GM12892 (cell line): ENCODE measurements at regions not wholly inside any gene's neighbourhood (a gene's known extent, or its start where the extent isn't known, plus 50 kb on each side); places are given as distances from the start of the nearest gene placed in this dataset.

ENCODE experiments used
- DNase-seq: peaks from one replicate; pipeline ENCODE4 v3.0.0; 2011; ENCODE audit not compliant: insufficient read length
- FAIRE-seq: peaks from 2 replicates; lab custom pipeline; 2011; peaks lifted over from hg19 to GRCh38; lab: Jason Lieb, UNC
- POLR2A ChIP-seq: IDR thresholded peaks from 2 replicates; pipeline ENCODE4 v1.6.1; 2011; ENCODE audit warnings: low read depth, low read length, control low read depth
- POLR2AphosphoS5 ChIP-seq: IDR thresholded peaks from 2 replicates; pipeline ENCODE4 v1.6.1; 2011; ENCODE audit warnings: low read depth, low read length, control low read depth
- TAF1 ChIP-seq: IDR thresholded peaks from 2 replicates; pipeline ENCODE4 v1.6.1; 2011; ENCODE audit warnings: low read depth, mild to moderate bottlenecking, control low read depth, low read length, borderline replicate concordance

DNA sequence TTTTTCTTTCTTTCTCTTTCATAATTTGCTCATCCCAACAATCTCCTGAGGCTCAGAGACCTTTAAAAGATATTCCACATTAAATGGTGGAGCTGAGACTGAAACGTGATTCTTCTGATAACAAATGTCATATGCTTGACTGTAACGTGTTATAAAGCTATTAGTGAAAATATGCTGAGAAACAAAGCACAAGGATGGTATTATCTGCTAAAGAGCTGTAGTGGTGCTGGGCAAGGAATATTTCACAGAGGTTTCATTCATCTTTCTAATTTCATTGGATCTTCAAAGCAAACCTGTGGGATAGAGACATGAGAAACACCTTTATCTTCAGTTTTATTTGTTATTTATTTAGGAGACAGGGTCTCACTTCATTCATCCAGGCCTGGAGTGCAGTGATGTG is 98.1 kb upstream of the WLS start:
- FAIRE-seq = no peak
- DNase-seq = no peak
- TF ChIP-seq POLR2A = no peak
- TF ChIP-seq TAF1 = no peak

DNA sequence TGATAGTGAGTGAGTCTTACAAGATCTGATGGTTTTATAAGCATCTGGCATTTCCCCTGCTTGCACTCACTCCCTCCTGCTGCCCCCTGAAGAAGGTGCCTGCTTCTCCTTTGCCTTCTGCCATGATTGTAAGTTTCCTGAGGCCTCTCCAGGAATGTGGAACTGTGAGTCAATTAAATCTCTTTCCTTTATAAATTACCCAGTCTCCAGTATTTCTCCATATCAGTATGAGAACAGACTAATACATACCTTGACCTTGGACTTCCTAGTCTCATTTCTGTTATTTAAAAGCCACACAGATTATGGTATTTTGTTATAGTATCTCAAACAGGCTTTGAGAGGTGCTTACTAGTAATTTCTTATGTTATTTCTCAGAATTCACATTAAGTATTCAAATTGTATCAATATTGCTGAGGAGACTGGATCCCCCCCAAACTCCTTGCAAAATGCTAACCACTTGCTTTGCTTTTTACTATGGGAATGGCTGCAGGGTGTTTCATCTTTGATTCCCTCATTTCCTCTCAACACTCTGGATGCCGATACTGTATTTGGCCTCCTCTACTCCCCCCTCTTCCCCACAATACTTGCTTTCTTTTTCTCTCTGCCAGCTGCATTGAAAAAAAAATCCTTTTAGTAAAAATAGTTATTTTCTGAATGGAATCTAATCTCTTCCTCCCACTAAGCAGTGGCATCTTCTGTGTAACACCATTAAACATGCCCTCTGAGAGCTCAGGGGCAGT is 96.9 kb upstream of the WLS start:
- TF ChIP-seq POLR2A (no peak), TAF1 (no peak), POLR2AphosphoS5 (no peak)

DNA sequence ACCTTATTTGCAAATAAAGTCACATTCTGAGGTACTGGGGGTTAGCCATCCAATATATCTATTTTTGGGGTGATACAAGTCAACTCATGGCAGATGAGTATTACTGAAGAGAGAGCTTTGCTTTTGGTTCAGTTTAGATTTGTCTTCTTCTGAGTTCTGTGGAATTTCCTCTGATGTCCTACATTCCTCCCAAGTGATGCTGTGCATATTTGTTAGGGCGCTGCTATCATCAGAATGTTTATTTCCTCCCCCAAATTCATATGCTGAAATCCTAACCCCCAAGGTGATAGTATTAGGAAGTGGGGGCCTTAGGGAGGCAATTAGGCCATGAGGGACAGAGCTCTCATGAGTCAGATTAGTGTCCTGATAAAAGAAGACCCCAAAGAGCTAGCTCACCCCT is 96.2 kb upstream of the WLS start:
- FAIRE-seq (no peak), DNase-seq (no peak)
- TF ChIP-seq TAF1 (no peak), POLR2A (no peak), POLR2AphosphoS5 (no peak)

More for the DNA sequence above, 96.9 kb upstream of the WLS start:
- FAIRE-seq = no peak
- no peak for DNase-seq

DNA sequence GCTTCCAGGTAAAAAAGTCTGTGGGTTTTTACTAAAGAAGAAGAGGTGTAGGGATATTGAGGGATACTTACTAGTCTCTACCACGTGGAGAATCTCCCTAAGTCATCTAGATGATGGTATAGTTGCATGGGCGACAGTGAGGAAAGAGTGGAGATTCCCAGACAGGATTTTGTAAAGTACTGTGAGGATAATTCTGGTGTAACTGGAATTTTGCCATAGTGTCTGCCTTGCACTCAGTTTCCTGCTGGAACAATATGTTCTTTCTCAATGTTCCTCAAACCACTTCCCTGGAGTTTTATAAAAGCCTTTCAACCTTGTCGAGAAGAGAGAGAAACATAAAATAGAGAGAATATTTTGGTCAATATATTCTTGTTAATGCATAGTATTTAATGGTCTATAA is 95.1 kb upstream of the WLS start:
- no peak for TF ChIP-seq TAF1
- no peak for TF ChIP-seq POLR2A
- TF ChIP-seq POLR2AphosphoS5 = no peak
- DNase-seq (no peak), FAIRE-seq (no peak)

DNA sequence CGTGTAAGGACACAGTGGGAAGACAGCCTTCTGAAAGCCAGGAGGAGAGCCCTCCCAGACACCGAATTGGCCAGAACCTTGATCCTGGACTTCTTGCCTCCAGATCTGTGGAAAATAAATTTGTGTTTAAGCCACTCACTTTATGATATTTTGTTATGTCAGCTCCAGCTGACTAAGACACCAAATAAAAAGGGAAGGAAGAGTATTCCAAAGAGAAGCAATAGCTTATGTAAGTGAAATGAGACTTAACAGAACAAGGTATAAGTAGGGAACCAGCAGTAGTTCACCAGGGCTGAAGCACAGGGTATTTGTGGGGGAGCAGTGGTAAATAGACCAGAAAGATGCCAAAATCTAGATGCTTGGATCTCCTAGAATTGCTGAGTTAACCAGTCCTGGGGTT is 94.2 kb upstream of the WLS start:
- DNase-seq = no peak
- TF ChIP-seq TAF1 = no peak
- TF ChIP-seq POLR2A = no peak
- TF ChIP-seq POLR2AphosphoS5 = no peak
- FAIRE-seq = no peak

DNA sequence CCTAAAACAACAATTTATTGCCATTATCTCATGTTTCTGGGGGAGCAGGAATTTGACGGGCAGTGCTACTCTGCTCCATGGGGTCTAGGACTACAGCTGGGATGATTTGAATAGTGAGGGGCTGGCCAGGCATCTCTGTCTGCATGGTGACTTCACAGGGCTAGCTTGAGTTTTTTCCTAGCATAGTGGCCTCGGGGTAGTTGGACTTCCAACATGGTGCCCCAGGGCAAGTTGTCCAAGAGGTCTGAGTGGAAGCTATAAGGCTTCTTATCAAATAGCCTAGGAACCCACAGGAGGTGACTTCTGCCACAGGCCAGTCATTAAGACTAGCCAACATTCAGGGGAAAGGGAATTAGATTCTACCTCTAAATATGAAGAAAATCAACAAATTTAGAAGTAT is 92.0 kb upstream of the WLS start:
- TF ChIP-seq POLR2A = no peak
- TF ChIP-seq POLR2AphosphoS5 = no peak
- no peak for TF ChIP-seq TAF1
- DNase-seq = no peak
- no peak for FAIRE-seq

DNA sequence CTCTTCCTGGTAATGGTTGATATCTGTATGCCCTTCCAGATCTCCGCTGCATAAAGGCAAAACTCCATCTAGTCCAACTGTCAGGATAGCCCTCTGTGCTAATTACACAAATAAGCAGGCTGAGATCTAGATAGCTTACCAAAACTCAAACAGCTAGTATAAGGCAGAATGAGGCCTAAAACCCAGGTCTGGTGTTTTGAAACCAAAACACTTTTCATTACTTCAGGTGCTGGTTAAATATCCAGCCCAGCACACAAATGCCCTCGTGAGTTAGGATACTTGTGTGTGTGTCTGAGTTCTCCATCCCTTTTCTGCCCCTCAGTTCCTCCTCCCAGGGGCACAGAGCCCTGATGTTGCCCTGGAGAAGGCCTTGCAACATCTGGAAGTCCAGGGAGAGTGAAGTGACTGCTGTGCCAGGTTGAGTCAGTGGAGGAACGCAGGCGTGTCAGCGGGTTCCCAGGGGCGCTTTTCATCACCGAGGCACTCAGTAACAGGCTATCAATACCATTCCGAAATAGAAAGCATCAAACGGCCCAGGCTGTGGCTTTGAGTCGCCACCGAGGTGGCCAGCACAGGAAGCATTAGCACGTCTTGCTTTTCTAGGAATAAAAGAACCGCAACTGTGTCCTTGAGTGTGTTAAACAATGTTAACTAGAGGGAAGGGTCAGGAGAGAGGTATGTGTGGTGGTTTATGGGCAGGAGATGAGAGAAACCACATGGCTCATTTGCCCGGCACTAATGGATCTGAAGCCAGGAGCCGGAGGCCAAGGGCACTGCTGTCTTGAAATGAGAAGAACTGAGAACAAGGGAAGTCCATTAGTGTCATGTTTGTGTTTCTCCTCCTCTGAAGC is 90.7 kb upstream of the WLS start:
- TF ChIP-seq TAF1 (no peak), POLR2AphosphoS5 (no peak), POLR2A (no peak)
- no peak for FAIRE-seq
- DNase-seq = no peak

DNA sequence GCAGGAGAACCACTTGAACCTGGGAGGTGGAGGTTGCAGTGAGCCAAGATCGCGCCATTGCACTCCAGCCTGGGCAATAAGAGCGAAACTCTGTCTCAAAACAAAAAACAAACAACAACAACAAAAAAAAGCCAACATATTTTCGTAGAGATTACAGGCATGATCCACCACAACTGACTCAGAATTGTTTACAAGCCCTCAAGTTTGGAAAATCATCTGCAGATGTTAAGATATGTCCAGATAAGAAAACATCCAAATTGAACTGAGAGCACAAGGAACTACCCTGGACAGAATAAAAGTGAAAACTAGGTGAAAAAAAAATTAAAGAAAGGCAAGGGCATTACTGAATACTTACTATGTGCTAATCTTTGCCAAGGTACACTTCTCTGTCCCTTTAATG is 89.8 kb upstream of the WLS start:
- DNase-seq = no peak
- no peak for FAIRE-seq

DNA sequence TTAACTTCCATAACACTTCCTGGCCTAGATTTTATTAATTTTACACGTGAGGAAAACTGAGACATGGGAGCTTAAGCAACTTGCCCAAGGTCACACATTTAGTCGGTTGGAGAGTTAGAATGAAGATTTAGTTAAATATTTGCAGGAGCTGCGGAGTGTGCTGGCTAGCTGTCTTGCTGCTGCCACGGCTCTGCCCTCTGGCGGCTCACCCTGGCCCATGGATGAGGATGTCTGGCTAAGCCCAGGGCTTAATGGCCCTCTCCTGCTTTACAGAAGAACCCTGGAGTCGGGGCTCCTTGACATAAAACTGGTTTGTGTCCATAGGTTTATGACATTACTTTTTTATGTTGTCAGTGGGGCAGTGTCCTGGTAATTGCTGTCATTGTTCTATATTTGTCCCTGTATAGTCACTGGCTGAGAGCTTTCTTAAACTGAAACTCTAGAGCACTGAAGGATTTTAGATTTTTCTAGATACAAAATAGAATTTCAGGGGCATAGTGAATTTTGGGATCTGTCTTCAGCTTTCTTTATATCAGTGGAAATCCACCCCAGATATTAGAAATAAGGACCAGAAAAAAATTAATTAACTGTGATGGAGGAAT is 88.9 kb upstream of the WLS start:
- DNase-seq (no peak), FAIRE-seq (no peak)
- TF ChIP-seq POLR2A = no peak
- no peak for TF ChIP-seq POLR2AphosphoS5
- TF ChIP-seq TAF1 = no peak

More for the DNA sequence above, 89.8 kb upstream of the WLS start:
- no peak for TF ChIP-seq TAF1
- no peak for TF ChIP-seq POLR2AphosphoS5
- no peak for TF ChIP-seq POLR2A

DNA sequence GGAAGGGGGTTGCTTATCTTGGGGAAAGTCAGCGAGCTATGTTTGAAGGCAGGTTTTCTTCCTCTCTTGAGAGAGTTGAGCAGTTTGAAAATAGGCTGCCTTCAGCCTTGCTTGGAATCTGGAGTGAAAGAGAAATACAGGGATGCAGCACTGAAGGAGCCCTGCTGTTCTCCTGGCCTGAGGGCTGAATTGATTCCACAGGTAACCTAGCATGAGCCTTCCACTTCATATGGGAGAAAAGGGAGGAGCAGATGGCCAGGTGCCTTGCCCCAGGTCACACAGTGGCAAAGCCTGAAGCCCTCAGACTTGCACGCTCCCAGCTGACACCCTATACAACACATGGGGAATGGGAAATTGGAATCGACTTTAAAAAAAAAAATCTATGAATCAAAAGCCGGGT is 88.0 kb upstream of the WLS start:
- no peak for DNase-seq
- FAIRE-seq = no peak

DNA sequence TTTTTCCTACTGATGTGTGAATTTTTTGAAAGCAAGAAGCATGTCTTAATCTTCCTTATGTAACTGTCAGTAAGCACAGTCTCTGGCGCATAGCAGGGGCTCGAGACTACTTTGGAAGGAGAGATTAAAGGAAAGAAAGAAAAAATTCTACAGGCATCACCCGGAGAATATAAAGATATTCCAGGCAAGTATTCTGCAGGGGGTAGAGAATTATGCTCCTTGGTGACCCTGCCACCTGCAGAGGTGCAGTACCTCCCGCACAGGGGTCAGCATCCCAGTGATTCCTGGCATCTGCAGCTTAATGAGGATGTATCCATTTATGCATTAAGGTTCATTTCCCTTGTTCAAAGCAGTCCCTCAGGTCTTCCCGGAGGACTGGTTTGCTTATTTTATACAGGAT is 87.6 kb upstream of the WLS start:
- no peak for FAIRE-seq
- no peak for DNase-seq
- no peak for TF ChIP-seq POLR2A
- TF ChIP-seq TAF1 = no peak
- TF ChIP-seq POLR2AphosphoS5 = no peak

More for the DNA sequence above, 88.0 kb upstream of the WLS start:
- no peak for TF ChIP-seq POLR2A
